Activated CD4-positive, CD25-positive, alpha-beta regulatory T cell treated with anti-CD3 and anti-CD28 coated beads, Interleukin-2, amount 50 U/mL, for 72 hours (primary cell): ENCODE measurements at regions not wholly inside any gene's neighbourhood (a gene's known extent, or its start where the extent isn't known, plus 50 kb on each side); places are given as distances from the start of the nearest gene placed in this dataset.

ENCODE experiments used
- DNase-seq: peaks from one replicate; pipeline ENCODE4 v3.0.0; 2021

DNA sequence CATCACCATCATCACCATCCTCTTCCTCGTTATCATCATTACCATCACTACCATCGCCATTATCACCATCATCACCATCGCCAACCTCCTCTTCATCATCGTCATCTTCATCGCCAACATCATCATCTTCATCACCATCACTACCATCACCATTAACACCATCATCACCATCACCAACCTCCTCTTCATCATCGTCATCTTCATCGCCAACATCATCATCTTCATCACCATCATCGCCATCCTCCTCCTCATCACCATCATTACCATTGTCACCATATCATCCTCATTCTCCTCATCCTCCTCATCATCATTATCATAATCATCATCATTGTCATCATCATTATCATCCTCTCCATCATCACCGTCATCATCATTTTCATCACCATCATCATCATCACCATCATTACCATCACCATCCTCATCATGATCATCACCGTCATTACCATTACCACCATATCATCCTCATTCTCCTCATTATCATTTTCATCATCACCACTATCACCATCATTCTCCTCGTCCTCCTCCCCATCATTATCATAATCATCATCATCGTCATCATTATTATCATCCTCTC lies 1498.7 kb downstream of the TBC1D22A start:
- DNase-seq = no peak

DNA sequence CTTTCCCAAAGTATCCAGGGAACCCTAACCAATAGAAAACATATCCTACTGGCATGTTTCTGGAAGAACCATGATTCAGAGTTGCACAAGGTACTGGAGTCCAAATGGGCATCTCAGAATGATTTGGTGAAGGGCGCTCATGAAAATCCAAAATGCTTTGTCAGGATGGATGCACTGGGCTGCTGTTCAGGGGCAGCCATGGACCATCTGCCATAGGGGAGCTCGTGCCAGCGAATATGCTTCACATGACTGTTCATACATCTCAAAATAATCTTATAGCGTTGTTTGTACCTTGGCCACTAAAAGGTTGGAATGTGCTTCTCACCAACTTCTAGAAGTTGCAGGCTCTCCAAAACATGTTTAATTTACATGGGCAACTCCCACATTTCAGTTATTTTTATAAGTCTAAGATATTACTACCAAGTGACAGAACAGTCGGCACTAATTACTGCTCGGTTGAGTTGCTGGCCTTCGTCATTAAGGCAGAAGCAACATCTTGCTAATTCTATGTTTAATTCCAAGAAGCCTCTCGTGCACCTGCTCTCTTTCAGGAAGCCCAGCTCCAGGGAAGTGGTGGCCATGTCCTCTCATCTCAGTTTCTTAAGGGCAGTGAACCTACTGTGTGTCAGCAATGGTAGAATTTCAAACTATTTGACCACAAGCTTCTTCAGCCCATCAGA lies 1497.7 kb downstream of the TBC1D22A start:
- DNase-seq = no peak

DNA sequence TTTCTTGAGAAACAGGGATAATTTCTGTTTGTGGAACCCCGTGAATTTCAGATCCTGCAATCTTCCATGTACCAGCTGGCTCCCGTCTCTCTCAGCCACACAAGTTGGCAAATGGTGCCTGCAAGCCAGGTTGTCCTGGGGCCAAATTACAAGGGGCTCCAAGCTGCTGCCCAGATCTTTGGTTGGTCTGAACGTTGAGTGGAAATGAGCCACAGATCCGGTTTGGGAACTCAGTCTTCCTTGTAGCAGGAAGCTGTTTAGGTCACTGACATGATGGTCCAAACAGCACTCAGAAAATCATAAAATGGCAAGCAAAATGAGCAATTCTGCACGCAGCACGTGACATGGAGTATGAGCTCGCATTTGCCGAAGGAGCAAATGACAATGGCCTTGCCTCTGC lies 1496.4 kb downstream of the TBC1D22A start:
- DNase-seq = no peak

DNA sequence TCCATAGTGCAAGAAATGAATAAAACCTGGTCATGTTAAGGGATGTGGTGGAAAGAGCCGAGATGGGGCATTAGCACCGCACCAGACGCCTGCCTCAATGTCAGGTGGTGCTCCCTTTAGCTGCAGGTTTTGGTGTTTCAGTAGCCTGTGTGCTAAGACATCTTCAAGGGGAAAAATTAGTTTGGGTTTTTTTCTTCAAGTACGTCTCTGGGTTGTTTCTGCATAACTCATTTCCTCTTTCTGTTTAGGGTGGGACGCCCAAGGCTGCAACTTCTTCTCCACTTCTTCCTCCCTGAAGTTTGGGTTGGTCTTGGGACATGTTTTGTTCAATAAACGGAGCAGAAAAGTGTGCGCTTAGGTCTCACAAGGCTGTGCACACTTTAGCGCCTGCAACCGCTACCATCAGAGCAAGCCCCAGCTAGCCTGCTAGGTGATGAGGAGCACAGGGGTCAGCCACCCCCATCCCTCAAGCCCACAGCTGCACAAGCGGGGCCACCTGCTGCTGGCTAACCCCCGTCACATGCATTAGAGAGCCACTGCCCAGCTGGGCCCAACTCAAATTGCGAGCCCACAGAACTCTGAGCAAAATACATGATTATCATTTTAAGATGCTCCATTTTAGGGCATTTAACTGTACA lies 1495.7 kb downstream of the TBC1D22A start:
- DNase-seq = no peak

DNA sequence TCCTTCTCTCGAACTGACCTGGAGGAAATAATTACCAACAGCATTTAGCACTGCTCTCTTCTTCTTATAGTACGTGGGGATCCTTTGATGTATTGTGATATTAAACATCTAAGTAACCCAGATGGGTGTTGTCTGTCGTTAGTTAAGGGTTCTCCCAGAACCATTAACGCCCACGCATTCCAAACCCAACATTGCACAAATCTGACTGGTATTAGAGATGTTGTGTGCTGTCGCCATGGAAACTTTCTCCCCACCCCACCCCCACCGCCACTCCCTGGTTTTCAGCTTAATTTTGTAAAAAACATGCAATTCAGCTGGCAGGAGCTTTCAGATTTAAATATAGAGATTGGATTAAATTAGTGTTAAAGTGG lies 1495.2 kb downstream of the TBC1D22A start:
- no peak for DNase-seq

DNA sequence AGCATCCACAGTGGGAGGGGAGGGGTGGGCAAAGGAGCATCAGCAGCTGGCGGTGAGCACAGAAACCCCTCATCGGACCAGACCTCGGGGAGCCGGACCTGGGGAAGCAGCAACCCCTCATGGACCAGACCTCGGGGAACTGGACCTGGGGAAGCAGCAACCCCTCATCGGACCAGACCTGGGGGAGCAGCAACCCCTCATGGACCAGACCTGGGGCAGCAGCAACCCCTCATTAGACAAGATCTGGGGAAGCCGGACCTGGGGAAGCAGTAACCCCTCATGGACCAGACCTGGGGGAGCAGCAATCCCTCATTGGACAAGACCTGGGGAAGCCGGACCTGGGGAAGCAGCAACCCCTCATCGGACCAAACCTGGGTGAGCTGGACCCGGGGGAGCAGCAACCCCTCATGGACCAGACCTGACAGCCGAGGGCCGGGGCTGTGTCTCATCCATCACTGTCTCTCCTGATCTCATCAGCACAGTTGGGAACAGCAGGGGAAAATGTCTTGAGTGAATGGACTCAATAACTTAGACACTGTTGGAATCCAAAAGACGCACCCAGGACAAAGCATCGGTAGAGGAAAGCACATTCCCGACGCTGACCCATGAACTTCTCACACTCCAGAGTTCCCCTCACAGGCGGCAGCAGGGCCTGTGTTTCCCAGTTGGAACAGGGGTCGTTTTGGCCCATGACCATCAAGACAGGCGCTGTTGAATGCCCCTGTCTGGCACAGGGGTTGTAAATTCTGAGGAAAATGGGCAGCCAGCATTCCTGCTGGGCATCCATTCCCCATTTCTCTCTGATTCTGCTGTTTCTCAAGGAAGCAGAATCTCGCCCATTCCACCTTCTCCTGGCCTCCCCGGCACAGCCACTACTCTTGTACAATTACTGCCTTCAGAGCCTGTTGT lies 1494.6 kb downstream of the TBC1D22A start:
- no peak for DNase-seq

DNA sequence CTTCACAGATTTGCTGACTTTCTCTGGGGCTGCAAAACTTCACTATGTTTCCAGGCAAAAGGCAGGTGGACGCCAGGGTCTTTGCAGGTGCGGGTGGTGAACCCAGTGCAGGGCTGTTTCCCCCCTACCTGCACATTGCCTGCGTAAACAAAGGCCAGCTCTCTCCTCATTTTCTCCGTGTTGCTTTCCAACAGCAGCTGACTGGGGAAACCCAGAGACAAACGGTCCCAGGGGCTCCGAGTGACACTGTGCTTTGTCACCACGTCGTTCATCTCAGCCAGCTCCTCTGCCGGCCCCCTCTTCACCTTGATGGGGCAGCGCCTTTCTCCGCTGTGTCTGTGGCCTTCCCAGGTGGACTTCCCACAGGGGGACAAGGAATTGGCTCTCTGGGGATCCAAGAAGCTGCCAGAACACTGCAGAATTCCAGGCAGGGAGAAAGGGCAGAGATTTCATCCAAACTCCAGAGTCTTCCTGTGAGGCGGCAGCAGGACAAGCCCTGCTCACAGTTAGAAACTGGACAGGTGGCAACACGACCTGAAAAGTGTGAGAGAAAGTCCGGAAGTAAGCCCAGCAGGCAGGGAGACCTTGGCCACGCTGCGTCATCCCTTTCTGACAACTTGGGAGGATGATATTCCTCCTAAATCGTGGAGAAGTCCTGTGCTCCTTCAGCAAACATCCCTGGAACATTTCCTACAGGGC lies 1493.7 kb downstream of the TBC1D22A start:
- DNase-seq = no peak

DNA sequence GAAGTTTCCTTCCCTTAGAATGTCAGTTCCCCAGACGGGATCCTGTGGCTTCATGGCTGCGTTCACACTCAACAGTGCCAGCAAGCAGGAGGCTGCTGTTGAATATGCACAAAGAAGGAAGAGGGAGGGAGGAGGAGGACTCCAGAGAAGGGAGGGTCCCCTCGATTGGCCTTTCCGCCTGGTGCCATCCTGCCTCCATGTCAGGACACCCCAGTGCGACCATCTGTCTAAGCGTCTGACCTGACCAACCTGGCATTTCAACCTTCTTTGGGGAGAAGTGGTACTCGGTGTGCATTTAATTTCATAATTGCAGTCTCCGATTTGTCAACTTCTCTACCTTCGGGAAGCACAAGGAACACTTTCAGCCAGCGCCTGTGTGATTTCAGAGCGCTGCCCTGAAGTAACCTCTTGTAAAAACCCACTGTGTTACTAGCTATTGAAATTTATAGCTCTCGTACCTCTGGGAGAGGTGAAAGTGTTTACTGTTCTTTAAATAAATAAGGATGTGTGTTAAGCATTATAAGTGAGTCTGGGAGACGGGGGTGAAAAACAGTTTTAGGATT lies 1491.9 kb downstream of the TBC1D22A start:
- DNase-seq = no peak

DNA sequence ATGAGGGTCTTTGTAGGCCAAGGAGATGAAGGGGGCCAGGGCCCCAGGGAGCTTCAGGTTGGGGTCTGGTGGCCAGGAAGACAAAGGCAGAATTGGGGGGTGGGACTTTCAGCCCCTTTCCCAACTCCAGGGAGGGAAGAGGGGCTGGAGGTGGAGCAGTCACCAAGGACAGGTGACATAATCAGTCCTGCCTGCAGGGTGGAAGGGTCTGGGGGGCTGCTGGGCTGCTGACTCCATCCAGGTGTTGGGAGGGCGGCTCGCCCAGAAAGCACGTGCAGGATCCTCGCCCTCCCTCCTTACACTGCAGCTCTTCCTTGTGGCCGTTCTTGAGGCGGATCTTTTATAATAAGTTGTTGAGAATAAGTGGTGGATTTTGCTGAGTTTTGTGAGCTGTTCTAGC lies 1491.1 kb downstream of the TBC1D22A start:
- DNase-seq = no peak

DNA sequence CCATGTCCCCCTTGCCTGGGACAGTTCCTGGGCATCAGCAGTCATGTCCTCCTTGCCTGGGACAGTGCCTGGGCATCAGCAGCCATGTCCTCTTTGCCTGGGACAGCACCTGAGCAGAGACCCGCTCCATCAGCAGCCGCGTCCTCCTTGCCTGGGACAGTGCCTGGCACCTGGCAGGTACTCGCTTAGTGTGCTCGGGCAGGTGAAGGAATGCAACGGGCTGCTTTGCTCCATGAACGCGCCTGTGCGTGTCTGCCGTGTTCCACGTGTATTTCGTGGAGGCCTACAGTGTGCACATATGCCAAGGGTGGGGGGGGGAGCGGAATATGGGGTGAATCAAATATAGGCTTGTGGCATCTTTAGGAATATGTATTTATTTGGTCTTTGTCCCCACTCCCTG lies 1490.7 kb downstream of the TBC1D22A start:
- no peak for DNase-seq

DNA sequence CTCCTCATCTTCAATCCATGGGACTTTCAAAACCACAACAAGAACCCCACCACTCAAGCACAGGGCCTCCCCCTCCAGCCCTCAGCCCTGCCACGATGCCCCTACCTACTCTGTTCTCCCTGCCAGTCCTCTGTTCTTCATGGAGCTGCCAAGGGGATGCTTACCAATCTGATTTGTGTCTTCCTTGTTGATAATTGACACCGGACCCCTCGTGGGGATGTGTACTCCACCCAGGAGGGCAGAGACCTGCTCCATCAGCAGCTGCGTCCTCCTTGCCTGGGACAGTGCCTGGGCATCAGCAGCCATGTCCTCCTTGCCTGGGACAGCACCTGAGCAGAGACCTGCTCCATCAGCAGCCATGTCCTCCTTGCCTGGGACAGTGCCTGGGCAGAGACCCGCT lies 1489.2 kb downstream of the TBC1D22A start:
- DNase-seq = no peak

DNA sequence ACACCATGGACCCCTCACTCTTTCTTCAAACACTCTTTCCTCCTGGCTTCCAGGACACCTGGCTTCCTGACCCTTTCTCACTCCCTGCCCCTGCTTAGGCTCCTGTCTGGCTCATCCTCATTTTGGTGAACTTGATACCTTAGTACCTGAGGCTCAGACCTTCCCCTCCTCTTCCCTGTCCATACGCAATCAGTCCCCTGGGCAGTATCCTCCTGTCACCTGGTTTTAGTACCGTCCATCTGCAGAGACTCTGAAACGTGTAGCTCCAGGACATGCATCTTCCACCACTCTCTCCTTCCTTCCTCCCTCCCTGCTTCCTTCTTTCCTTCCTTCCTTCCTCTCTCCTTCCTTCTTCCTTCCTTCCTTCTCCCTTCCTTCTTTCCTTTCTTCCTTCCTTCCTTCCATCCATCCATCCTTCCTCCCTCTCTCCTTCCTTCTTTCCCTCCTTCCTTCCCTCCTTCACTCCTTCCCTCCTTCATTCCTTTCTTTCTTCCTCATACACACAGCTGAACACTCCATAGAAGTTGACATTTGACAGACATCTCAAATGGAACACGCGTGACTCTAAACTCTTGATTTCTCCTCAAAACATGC lies 1488.6 kb downstream of the TBC1D22A start:
- no peak for DNase-seq

DNA sequence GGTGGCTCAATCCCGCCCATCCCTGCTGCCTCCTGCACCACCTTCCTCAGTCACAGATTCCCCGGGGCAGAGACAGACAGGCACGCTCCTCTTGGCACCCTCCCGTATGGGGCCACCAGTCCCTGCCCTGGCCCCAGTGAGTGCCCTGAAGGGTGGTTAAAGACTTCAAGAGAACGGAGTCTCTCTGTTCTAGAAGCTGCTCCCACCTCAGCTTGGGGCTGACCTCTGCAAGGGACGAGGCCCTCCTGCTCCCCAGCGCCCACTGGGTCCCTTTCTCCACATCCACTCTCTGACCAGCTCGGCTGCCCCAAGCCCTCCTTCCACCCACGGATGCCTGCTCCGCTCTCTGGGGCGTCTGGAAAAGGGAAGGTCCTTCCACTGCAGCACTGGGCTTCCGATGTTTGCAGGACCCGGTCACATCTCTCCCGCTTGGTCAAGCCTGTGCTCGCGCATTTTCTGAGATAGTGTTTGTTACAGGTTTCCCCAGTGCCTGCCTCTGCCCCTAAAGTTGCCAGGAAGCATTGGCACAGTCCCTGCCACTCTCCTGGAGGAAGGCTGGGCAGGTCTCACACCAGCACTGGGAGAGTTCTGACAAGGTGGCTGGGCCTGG lies 1487.9 kb downstream of the TBC1D22A start:
- no peak for DNase-seq

DNA sequence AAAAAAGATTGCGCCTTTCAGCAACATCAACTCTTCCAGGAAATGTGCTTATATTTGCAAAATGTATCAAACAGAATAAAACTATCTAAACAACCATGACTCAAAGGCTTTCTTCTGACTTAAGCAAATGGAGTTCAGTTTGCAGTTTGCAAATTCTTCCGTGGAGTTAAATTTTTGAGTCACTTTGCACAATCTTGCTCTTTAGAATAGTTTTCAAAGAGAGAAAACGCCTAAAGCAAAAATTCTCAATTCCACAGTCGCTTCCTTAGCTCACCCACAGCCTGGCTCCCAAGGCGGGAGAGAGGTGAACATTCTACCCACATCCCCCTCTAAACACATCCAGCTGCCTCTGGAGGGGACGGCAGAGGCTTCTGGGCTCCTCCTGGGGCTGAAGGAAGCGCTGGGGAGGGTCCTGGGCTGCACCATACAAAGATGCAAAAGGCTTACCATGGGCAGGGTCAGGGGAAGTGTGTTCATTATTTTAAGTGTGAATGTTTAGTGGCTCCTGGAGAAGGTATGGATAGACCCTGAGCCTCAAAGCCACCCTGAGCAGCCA lies 1487.3 kb downstream of the TBC1D22A start:
- no peak for DNase-seq

DNA sequence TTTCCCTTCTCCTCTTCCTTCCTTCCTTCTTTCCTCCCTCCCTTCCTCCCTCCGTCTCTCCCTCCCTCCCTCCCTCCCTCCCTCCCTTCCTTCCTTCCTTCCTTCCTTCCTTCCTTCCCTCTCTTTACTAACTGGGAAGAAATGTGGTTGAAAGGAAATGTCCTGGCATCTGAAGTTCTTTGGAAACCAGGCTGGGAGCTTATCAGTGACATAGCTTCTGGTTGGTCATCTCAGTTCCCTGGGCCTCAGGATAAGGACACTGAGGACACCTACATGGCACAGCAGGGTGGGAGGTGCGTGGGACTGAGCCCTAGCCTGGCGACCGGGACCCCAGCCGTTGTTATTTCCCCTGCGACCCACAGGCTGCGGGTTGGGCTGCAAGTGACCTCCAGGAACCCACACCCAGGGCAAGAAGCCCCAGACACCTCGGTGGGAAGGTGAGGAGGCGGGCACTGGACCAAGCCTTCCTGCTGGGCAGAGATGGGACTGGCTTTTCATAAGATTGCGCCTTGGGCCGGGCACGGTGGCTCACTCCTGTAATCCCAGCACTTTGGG lies 1486.5 kb downstream of the TBC1D22A start:
- no peak for DNase-seq

DNA sequence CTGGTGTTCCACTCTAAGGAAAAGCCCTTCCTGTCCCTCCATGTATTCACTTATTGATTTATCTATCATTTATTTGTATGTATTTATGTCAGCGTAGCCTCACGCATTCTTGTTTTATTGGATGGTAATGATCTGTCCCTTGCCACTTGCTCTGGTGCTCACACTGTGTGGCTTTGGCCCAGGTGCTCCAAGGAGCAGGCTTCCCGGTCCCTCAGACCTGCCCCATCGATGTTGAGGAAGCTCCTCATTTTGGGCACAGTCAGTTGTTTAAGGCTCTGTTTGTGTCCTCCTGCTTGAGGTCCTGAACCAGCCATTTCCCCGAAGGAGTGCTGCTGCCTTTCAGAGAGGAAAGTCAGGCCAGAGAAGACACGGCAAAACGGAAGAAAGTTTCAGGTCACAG lies 1485.4 kb downstream of the TBC1D22A start:
- no peak for DNase-seq

DNA sequence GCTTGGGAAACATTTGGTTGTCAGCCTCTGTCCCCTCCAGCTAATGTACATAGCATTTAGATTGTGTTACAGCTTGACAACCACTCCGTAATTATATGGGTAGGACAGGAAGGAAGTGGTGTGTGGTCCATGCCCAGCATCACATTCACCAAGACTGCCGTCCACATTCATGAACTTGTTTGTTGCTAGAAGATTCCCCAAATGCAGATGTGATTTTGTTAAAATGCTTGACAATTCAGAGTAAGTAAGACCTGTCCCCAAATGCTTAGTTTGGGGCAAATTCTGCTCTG lies 1482.7 kb downstream of the TBC1D22A start:
- no peak for DNase-seq

DNA sequence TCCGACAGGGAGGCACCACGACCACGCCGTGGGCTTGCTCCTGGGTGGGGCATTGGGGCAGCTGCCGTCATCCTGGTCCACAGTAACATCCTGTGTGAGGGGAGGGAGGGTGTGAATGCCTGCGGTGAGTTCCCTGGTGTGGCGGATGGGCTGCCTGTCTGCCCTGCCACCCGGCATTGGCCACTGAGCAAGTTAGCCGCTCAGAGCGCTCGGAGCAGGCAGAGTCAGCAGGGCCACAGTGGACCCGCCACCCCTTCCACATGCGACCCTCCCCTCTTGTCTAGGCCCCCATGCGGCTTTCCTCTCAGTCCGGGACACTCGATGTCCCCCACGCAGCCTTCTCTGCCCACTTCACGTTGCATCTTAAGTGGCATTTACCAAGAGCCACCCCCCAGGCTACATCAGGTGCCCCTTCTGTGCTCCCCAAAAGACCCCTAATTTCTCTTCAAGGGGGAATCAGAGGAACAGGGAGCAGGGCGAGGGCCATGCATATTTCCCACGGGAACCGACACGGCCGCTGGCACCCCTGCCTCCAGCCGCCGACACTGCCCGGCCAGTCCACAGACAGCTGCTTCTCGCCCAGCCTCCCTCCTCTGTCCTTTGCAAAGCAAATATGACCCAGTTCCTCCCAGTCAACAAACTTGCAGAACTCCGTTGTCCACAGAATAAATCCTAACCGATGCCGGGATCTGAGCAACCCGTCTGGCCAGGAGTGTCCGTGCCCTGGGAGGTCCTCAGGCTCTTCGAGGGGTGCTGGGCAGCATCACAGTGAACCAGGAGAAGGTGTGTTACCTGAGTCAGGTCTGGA lies 1482.1 kb downstream of the TBC1D22A start:
- no peak for DNase-seq

DNA sequence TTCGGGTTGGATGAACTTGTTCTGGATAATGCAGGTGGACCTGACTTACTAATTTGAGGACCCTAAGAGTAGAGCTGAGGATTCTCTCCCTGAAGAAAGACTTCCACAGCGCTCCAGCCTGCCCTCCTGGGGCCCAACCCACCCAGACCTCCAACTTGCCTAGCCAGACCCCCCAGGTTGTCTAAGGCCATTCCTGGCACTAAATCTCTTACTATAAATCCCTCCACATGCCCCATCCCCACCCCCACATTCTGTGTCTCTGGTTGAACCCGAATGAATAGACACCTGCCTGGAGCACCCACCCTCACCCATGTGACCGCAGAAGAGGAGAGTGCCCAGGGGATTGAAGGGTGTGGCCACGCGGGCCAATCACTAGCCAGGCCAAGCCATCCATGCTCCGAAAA lies 1480.0 kb downstream of the TBC1D22A start:
- no peak for DNase-seq

DNA sequence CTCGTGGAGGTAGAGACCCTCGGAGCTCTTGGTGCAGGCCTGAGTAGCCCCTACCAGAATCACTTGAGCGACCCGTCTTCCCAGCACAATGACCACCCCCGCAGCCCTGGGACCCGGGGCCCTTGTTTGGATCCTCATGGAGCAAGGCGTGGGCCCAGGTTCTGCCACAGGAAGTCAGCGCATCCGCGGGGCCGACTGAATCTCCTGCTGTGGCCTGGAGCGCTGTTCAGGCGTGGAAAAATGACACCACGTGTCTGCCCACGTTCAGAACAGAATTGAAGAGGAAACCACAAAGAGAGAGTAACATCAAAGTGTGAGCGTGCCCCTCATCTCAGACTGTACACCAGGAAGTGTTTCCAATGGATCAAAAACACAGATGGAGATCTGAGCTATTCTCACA lies 1479.2 kb downstream of the TBC1D22A start:
- DNase-seq = no peak

DNA sequence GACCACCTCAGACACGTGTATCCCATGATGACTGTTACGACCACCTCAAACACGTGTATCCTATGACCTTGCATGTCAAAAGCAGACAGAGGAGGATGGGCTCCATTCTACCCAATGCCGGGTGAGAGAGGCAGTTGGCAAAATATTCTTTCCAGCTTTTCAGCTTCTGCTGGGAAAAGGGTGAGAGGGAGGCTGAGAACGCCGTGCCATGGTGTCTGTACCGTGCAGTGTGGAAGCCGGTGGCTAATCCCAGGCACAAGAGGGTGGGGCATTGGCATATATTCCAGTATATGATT lies 1478.4 kb downstream of the TBC1D22A start:
- no peak for DNase-seq
